GM10248 (cell line): ENCODE measurements at regions not wholly inside any gene's neighbourhood (a gene's known extent, or its start where the extent isn't known, plus 50 kb on each side); places are given as distances from the start of the nearest gene placed in this dataset.

Experiments
- CTCF ChIA-PET: fragments of 300-600 bp; sonication (Branson Sonifier 250); formaldehyde crosslinking; extraction: SDS; loops from one replicate; lab custom pipeline; 2021; ENCODE audit warnings: antibody characterized with exemption; lab: Yijun Ruan, JAX
- POLR2A ChIA-PET: fragments of 350-650 bp; sonication (Branson Sonifier 250); formaldehyde crosslinking; extraction: SDS; loops from one replicate; lab custom pipeline; 2020; ENCODE audit warnings: antibody characterized with exemption; lab: Yijun Ruan, JAX
- DNase-seq: peaks from one replicate; pipeline ENCODE4 v3.0.0; 2012; ENCODE audit errors: extremely low spot score
- CTCF ChIP-seq: IDR thresholded peaks from 2 replicates; pipeline ENCODE4 v1.5.1; 2012; ENCODE audit warnings: mild to moderate bottlenecking, low read depth; ENCODE audit errors: extremely low read depth, missing control alignments, control extremely low read depth

GRCh38 chr17:13087802-13088201, 70.0 kb upstream of the ELAC2 start:
- ChIA-PET POLR2A (no interaction called here), CTCF (no interaction called here)
- DNase-seq: no peak
- TF ChIP-seq CTCF: no peak

- DNase-seq: no peak
- TF ChIP-seq CTCF: no peak
- ChIA-PET POLR2A (no interaction called here), CTCF (no interaction called here)
Observed at GRCh38 chr17:13086142-13086769, 68.4 kb upstream of the ELAC2 start.

GRCh38 chr17:13085578-13085977, 67.8 kb upstream of the ELAC2 start:
- POLR2A ChIA-PET: no interaction called here
- CTCF ChIA-PET: no interaction called here
- TF ChIP-seq CTCF: no peak
- no peak for DNase-seq

GRCh38 chr17:13084420-13084819, 66.6 kb upstream of the ELAC2 start:
- DNase-seq: peak; percentile 24
- TF ChIP-seq CTCF: no peak
- ChIA-PET POLR2A (no interaction called here), CTCF (interaction anchor here (1.8 kb wide), 1 partner anchor 10 kb away, joined by 7 read pairs; no protein-coding TSS in a partner anchor)

- CTCF ChIA-PET: no interaction called here
- POLR2A ChIA-PET: no interaction called here
- TF ChIP-seq CTCF: no peak
- no peak for DNase-seq
Observed at GRCh38 chr17:13078591-13079385, 61.0 kb upstream of the ELAC2 start.

GRCh38 chr17:13076905-13077304, 59.1 kb upstream of the ELAC2 start:
- TF ChIP-seq CTCF: no peak
- no peak for DNase-seq

More at GRCh38 chr17:13076905-13077304, 59.1 kb upstream of the ELAC2 start:
- ChIA-PET POLR2A (no interaction called here), CTCF (no interaction called here)
